VCaP (cell line): ENCODE measurements at regions not wholly inside any gene's neighbourhood (a gene's known extent, or its start where the extent isn't known, plus 50 kb on each side); places are given as distances from the start of the nearest gene placed in this dataset.

Experiments
- H3K27ac ChIP-seq: fragments of 450-650 bp; 2 replicates; pipeline ENCODE4 v1.5.1; 2017
- CTCF ChIP-seq: fragments of 450-650 bp; conservative IDR thresholded peaks from 2 replicates; pipeline ENCODE4 v1.5.1; 2017; ENCODE audit warnings: mild to moderate bottlenecking, moderate library complexity

- no peak overlapping the region for H3K27ac ChIP-seq
- TF ChIP-seq CTCF, result no peak
These were observed 327.2 kb upstream of the CXADR start for GRCh38 chr21:17185674-17186073.

- H3K27ac ChIP-seq, result no peak overlapping the region
- no peak for TF ChIP-seq CTCF
These were observed 322.9 kb upstream of the CXADR start for GRCh38 chr21:17189963-17190362.

GRCh38 chr21:17191346-17191993, 321.4 kb upstream of the CXADR start:
- TF ChIP-seq CTCF, result no peak
- no peak overlapping the region for H3K27ac ChIP-seq

- TF ChIP-seq CTCF, result no peak
- no peak overlapping the region for H3K27ac ChIP-seq
These were observed 317.5 kb upstream of the CXADR start for GRCh38 chr21:17195351-17195750.

GRCh38 chr21:17195976-17196375, 316.9 kb upstream of the CXADR start:
- no peak overlapping the region for H3K27ac ChIP-seq
- no peak for TF ChIP-seq CTCF

GRCh38 chr21:17196623-17197022, 316.2 kb upstream of the CXADR start:
- no peak overlapping the region for H3K27ac ChIP-seq
- no peak for TF ChIP-seq CTCF

GRCh38 chr21:17197996-17198395, 314.8 kb upstream of the CXADR start:
- no peak for TF ChIP-seq CTCF
- no peak overlapping the region for H3K27ac ChIP-seq
